Cardiac muscle cell (in vitro differentiated cells and primary cell): ENCODE measurements at regions not wholly inside any gene's neighbourhood (a gene's known extent, or its start where the extent isn't known, plus 50 kb on each side); places are given as distances from the start of the nearest gene placed in this dataset.

Experiments
- DNase-seq, 2 donors: peaks; one replicate each; pipeline versions ENCODE4 v3.0.0 to v3.0.0-alpha.2; 2010 to 2017; ENCODE audit warnings: low read depth in 1 of 2, low spot score in 1 of 2
- H3K27ac ChIP-seq: fragments of 200-600 bp; sonication (generic); 2 replicates; pipeline ENCODE4 v1.5.1; 2016
- H3K27me3 ChIP-seq: fragments of 200-600 bp; sonication (generic); 2 replicates; pipeline ENCODE4 v1.6.0; 2016; ENCODE audit warnings: control low read depth
- H3K36me3 ChIP-seq: fragments of 200-600 bp; sonication (generic); 2 replicates; pipeline ENCODE4 v1.5.1; 2016; ENCODE audit warnings: control low read depth
- H3K4me1 ChIP-seq: fragments of 200-600 bp; sonication (generic); 2 replicates; pipeline ENCODE4 v1.8.1; 2017; ENCODE audit warnings: low read depth, mild to moderate bottlenecking, mixed run types
- H3K4me3 ChIP-seq: fragments of 200-600 bp; sonication (generic); 2 replicates; pipeline ENCODE4 v1.5.1; 2016; ENCODE audit warnings: mild to moderate bottlenecking
- H3K9me3 ChIP-seq: fragments of 200-600 bp; sonication (generic); 2 replicates; pipeline ENCODE4 v1.5.1; 2017; ENCODE audit warnings: low read depth, mild to moderate bottlenecking, control low read depth
- CTCF ChIP-seq: IDR thresholded peaks from 2 replicates; pipeline ENCODE4 v1.5.1; 2012; ENCODE audit warnings: low read depth, mild to moderate bottlenecking, low read length

- DNase-seq, result peak in 1 of 2 donors; percentile 38
- Histone ChIP-seq H3K4me3 (no peak overlapping the region), H3K36me3 (no peaks in the 10 kb centered on the region), H3K4me1 (peaks cover 12% of the 10 kb centered on the region), H3K9me3 (no peaks in the 10 kb centered on the region), H3K27me3 (no peaks in the 10 kb centered on the region), H3K27ac (no peak overlapping the region)
- no peak for TF ChIP-seq CTCF
These were observed 623.8 kb downstream of the EPHA5 start for GRCh38 chr4:65046192-65047133.

- no peak overlapping the region for H3K4me3 ChIP-seq
- peak in 1 of 2 donors; percentile 12 for DNase-seq
- H3K4me1 ChIP-seq, result no peaks in the 10 kb centered on the region
- TF ChIP-seq CTCF, result no peak
- H3K27me3 ChIP-seq, result no peaks in the 10 kb centered on the region
- no peak overlapping the region for H3K27ac ChIP-seq
- H3K36me3 ChIP-seq, result no peaks in the 10 kb centered on the region
- no peaks in the 10 kb centered on the region for H3K9me3 ChIP-seq
These were observed 624.6 kb upstream of the TECRL start for GRCh38 chr4:65033899-65034298.

- DNase-seq, result no peak
- H3K4me1 ChIP-seq, result no peaks in the 10 kb centered on the region
- no peak for TF ChIP-seq CTCF
- no peaks in the 10 kb centered on the region for H3K27me3 ChIP-seq
- H3K4me3 ChIP-seq, result no peak overlapping the region
- H3K9me3 ChIP-seq, result no peaks in the 10 kb centered on the region
- H3K27ac ChIP-seq, result no peak overlapping the region
- no peaks in the 10 kb centered on the region for H3K36me3 ChIP-seq
These were observed 619.3 kb upstream of the TECRL start for GRCh38 chr4:65028592-65028991.

GRCh38 chr4:65023883-65024670 is 614.8 kb upstream of the TECRL start:
- Histone ChIP-seq H3K36me3 (no peaks in the 10 kb centered on the region), H3K4me1 (peaks cover 2% of the 10 kb centered on the region), H3K27ac (no peak overlapping the region), H3K27me3 (no peaks in the 10 kb centered on the region), H3K4me3 (no peak overlapping the region), H3K9me3 (no peaks in the 10 kb centered on the region)
- TF ChIP-seq CTCF, result no peak
- DNase-seq, result no peak

- H3K9me3 ChIP-seq, result no peaks in the 10 kb centered on the region
- no peaks in the 10 kb centered on the region for H3K36me3 ChIP-seq
- TF ChIP-seq CTCF, result no peak
- H3K27me3 ChIP-seq, result no peaks in the 10 kb centered on the region
- no peak for DNase-seq
- no peak overlapping the region for H3K4me3 ChIP-seq
- H3K4me1 ChIP-seq, result peaks cover 2% of the 10 kb centered on the region
- no peak overlapping the region for H3K27ac ChIP-seq
These were observed 613.8 kb upstream of the TECRL start for GRCh38 chr4:65023081-65023480.
